Neural cell (in vitro differentiated cells): ENCODE measurements at regions not wholly inside any gene's neighbourhood (a gene's known extent, or its start where the extent isn't known, plus 50 kb on each side); places are given as distances from the start of the nearest gene placed in this dataset.

Experiments used
- EZH2 ChIP-seq: fragments of 200-600, 300-800 bp; shearing (Covaris generic), sonication (generic); IDR thresholded peaks from 2 replicates; pipeline ENCODE4 v1.6.1; 2014; ENCODE audit warnings: antibody characterized with exemption, low read length, borderline replicate concordance, mild to moderate bottlenecking; ENCODE audit not compliant: insufficient read depth, poor library complexity, severe bottlenecking
- POLR2AphosphoS5 ChIP-seq: IDR thresholded peaks from 2 replicates; pipeline ENCODE4 v1.6.1; 2012
- RAD21 ChIP-seq: fragments of 450-650 bp; conservative IDR thresholded peaks from 2 replicates; pipeline ENCODE4 v1.6.1; 2014; ENCODE audit warnings: antibody characterized with exemption, mild to moderate bottlenecking, moderate library complexity
- SMC3 ChIP-seq: fragments of 450-650 bp; conservative IDR thresholded peaks from 2 replicates; pipeline ENCODE4 v1.6.1; 2014; ENCODE audit warnings: antibody characterized with exemption, mild to moderate bottlenecking, moderate library complexity; ENCODE audit not compliant: poor library complexity
- TAF1 ChIP-seq: IDR thresholded peaks from 2 replicates; pipeline ENCODE4 v1.6.1; 2012; ENCODE audit warnings: low read depth
- TF ChIP-seq, protein P1 (sequence below): fragments of 450-650 bp; IDR thresholded peaks from 2 replicates; pipeline ENCODE4 v1.5.1; 2014; ENCODE audit warnings: antibody characterized with exemption, mild to moderate bottlenecking, moderate library complexity; ENCODE audit not compliant: poor library complexity, severe bottlenecking
- TF ChIP-seq, protein P2 (sequence below): IDR thresholded peaks from 2 replicates; pipeline ENCODE4 v1.6.1; 2012; ENCODE audit warnings: borderline replicate concordance

DNA sequence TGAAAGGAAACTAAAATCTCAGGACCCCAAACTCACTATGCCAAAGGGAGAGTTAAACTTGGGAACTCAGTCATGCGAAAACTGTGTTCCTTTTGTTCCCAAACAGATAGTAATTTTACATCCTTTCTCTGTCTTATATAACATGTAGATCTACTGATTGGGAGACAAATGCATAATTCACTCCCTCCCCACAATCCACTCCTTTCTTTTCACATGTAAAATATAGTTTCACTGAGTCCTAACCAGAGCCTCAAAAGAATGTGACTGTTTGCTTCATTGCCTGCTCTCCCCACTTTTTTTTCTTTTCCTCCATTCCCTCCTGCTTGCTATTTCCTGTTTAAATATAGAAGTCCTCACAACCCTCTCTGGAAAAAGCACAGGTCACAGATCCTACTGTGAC, 699.3 kb upstream of the ADGRL3 start:
- TF ChIP-seq, protein P1, sequence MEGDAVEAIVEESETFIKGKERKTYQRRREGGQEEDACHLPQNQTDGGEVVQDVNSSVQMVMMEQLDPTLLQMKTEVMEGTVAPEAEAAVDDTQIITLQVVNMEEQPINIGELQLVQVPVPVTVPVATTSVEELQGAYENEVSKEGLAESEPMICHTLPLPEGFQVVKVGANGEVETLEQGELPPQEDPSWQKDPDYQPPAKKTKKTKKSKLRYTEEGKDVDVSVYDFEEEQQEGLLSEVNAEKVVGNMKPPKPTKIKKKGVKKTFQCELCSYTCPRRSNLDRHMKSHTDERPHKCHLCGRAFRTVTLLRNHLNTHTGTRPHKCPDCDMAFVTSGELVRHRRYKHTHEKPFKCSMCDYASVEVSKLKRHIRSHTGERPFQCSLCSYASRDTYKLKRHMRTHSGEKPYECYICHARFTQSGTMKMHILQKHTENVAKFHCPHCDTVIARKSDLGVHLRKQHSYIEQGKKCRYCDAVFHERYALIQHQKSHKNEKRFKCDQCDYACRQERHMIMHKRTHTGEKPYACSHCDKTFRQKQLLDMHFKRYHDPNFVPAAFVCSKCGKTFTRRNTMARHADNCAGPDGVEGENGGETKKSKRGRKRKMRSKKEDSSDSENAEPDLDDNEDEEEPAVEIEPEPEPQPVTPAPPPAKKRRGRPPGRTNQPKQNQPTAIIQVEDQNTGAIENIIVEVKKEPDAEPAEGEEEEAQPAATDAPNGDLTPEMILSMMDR = no peak
- TF ChIP-seq EZH2 = no peak
- TF ChIP-seq, protein P2, sequence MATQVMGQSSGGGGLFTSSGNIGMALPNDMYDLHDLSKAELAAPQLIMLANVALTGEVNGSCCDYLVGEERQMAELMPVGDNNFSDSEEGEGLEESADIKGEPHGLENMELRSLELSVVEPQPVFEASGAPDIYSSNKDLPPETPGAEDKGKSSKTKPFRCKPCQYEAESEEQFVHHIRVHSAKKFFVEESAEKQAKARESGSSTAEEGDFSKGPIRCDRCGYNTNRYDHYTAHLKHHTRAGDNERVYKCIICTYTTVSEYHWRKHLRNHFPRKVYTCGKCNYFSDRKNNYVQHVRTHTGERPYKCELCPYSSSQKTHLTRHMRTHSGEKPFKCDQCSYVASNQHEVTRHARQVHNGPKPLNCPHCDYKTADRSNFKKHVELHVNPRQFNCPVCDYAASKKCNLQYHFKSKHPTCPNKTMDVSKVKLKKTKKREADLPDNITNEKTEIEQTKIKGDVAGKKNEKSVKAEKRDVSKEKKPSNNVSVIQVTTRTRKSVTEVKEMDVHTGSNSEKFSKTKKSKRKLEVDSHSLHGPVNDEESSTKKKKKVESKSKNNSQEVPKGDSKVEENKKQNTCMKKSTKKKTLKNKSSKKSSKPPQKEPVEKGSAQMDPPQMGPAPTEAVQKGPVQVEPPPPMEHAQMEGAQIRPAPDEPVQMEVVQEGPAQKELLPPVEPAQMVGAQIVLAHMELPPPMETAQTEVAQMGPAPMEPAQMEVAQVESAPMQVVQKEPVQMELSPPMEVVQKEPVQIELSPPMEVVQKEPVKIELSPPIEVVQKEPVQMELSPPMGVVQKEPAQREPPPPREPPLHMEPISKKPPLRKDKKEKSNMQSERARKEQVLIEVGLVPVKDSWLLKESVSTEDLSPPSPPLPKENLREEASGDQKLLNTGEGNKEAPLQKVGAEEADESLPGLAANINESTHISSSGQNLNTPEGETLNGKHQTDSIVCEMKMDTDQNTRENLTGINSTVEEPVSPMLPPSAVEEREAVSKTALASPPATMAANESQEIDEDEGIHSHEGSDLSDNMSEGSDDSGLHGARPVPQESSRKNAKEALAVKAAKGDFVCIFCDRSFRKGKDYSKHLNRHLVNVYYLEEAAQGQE = no peak
- TF ChIP-seq RAD21 = no peak
- no peak for TF ChIP-seq SMC3
- no peak for TF ChIP-seq POLR2AphosphoS5
- TF ChIP-seq TAF1 = no peak
